Brain pericyte (primary cell): ENCODE measurements at regions not wholly inside any gene's neighbourhood (a gene's known extent, or its start where the extent isn't known, plus 50 kb on each side); places are given as distances from the start of the nearest gene placed in this dataset.

Experiments used
- DNase-seq: peaks from one replicate; pipeline ENCODE4 v3.0.0-alpha.2; 2012; ENCODE audit warnings: low read depth, low spot score

DNA sequence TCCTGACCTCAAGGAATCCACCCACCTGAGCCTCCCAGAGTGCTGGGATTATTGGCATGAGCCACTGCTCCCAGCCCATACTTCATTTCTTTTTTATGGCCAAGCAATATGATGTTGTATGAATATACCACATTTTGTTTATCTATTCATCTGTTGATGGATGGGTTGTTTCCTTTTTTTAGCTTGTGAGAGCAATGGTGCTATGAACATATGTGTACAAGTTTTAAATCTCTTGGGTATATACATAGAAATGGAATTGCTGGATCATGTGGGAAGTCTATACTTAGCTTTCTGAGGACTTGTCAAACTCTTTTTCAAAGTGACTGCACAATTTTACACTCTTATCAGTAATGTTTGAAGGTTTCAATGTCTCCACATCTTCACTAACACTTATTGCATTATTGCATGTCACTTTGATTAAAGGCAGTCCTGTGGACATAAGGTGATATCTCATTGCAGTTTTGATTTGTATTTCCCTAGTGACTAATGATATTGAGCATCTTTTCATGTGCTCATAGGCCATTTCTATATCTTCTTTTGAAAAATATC, 167.1 kb upstream of the SPHKAP start:
- no peak for DNase-seq

- no peak for DNase-seq
Observed at GRCh38 chr2:228344531-228344930, 163.0 kb upstream of the SPHKAP start.

DNA sequence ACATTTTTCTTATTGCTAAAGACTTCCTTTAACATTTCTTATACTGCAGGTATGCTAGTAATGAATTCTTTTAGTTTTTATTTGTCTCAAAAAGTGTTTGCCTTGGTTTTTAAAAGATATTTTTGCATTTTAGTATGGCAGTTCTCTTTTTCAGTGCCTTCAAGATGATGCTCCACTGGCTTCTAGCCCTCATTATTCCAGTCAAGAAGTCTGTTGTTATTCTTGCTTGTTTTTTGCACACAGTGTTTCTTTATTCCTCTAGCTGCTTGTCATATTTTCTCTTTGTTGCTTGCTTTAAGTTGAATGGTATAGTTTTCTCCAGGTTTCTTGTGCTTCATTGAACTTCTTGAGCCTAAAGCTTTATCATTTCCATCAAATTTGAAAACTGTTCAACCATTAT, 158.0 kb upstream of the SPHKAP start:
- no peak for DNase-seq

DNA sequence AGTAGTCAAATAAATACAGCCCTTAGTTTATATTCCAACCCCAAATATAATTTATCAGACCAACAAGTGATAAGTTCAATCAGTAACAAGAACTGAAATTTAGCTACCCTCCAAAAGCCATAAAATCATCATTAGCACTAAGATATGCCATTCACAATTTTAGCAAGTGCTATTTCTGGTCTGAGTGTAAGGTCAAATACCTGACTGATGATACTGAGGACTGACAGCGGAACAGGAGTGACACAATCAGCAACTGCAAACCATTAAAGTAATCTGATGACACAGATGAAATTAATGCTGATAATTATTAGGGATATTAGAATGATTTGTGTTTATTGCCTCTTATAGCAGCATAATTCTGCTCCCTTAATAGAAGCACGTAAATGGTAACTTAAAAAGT, 152.7 kb upstream of the SPHKAP start:
- no peak for DNase-seq

- no peak for DNase-seq
Observed at GRCh38 chr2:228329282-228329681, 147.8 kb upstream of the SPHKAP start.

DNA sequence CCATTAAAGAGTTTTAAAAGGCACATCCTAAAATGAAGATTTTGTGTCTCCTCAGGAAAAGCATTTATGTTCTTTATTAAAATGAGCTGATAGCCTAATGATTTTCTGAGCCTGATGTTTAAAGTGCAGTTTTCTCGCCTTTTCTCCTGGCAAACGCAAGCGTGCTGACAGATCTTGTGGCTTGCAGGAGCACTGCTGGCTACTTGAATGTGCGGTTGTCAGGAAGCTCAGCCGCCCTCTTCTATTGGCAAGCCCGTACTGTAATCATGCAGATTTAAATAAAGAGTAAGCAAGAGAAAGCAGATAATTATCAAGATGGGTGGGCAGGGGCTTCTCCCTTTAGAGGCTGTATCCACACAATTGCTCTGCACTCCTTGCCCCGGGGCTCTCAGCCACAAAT, 139.5 kb upstream of the SPHKAP start:
- DNase-seq = no peak

DNA sequence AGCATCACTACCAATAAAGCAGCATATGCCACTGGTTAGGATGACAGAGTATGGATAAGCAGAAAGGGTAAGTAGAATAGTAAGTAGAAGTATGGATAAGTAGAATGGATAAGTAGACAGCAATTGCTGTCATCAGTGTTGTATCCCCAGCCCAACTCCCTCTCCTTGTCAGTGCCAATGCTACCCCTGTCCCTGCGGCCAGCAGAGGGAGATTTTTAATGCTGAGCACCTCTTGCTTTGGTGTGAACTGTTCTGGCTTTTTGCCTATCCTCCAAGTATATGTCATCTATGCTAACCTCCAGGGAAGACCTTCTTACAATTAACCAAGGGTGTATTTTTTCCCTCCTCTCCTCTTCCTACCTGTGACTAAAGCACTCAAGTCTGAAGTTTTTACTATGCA, 136.7 kb upstream of the SPHKAP start:
- no peak for DNase-seq

DNA sequence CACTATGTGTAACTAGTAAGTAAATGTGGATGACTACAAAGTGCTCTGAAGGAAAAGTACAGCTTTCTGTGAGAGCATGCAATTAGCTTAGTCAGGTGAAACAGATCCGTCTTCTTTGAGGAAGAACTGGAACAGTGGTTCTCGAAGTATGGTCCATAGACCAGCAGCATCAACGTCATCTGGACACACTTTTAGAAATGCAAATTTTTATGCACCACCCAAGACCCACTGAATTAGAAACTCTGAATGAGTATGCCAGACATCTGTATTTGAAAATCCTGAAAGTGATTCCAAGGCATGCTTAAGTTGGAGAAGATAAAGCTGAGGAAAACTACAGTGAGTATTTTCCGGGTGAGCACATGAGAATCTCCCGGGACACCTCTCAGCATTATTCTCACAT, 130.7 kb upstream of the SPHKAP start:
- DNase-seq = no peak

GRCh38 chr2:228303960-228304359, 122.5 kb upstream of the SPHKAP start:
- DNase-seq = no peak

GRCh38 chr2:228283491-228284171, 102.1 kb upstream of the SPHKAP start:
- DNase-seq = no peak

- no peak for DNase-seq
Observed at GRCh38 chr2:228282376-228282775, 100.9 kb upstream of the SPHKAP start.

GRCh38 chr2:228273159-228273558, 91.7 kb upstream of the SPHKAP start:
- no peak for DNase-seq

DNA sequence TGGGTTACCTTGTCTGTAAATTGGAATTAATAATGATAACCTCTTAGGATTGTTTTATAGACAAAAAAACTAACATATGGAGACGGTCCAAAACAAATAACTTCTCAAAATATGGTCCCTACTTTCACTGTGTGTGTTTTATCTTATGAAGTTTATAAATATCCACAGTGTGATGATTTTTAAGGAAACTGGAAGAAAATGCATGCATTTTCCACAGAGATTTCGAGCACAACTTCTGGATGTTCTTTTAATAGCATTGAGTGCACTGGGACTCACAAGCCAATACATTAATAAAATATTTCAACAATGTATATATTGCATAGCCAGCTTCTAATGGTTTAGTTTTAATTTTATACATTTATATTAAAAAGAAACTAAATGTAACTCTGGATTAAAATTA, 87.9 kb upstream of the SPHKAP start:
- DNase-seq = no peak

DNA sequence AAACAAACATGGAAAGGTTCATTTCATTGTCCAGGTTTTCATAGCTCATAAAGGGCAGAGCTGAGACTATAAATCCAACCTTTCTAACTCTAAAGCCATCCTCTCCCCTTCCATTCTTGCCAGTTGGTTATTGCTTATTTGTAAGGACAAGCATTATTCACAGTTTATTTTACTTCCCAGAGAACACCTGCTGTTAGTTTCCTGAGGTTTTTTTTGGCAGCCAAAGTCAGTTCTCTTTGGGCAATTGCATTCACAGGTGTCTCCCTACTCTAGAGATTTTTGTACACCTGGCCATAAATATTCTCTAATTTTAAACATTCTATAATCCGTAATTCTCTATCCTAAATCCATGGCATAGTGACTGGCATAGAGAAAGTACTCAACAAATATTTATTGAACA, 87.3 kb upstream of the SPHKAP start:
- DNase-seq = no peak

- DNase-seq = no peak
Observed at GRCh38 chr2:228268301-228268700, 86.8 kb upstream of the SPHKAP start.

DNA sequence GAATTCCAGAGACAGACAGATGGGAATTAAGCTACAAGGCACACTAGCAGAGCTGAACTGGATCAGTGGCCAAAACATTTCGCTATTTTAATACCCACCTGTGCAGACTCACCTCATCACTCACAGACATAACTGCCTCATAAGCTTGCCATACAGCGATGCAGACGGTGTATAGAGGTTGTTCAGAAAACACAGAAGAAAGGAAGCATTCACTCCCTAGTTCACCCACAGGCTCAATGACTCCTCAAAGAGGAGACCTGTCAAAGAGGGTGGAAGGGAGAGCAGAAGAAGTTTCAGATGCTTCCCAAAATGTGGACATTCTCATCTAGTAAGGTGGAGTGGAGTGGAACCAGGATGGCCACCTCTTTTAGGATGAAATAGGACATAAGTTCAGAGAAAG, 81.7 kb upstream of the SPHKAP start:
- no peak for DNase-seq

DNA sequence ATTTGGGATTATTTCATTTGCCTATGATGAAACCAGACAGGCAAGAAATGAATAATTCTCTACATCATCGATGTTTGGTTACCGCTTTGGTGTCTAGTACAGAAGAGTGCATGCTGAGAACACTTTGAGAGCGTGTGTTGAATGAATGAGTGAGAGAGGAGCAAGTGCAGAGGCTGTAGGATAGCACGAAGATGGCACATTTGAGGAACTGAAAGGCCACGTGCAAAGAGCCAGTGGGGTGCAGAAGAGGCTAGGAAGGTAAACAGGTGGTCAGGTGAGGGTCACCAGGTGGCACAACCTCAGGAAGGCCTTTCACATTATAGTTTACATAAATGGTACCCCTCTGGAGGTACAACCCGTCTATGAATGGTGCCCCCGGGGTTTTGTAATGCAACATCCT, 80.1 kb upstream of the SPHKAP start:
- DNase-seq = no peak

- no peak for DNase-seq
Observed at GRCh38 chr2:228257379-228257778, 75.9 kb upstream of the SPHKAP start.

DNA sequence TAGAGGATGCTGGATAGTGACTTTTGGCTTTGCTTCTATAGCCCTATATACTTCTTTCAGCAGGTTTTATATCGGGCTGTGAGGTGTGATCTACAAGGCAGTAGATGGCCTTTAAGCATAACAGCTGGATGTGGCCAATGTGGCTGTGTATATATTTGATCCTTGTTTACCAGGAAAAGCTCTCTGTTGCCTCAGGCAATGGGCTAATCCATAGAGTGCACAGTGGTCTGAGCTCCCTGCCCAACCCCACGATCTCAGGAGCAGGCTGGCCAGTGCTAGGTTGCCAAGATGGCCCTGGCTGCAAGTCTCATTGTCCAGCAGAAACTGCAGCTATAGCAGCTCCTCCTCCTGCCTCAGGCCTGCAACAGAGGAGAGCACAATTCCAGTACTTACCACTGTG, 72.3 kb upstream of the SPHKAP start:
- DNase-seq = no peak

GRCh38 chr2:228247335-228247734, 65.8 kb upstream of the SPHKAP start:
- no peak for DNase-seq

DNA sequence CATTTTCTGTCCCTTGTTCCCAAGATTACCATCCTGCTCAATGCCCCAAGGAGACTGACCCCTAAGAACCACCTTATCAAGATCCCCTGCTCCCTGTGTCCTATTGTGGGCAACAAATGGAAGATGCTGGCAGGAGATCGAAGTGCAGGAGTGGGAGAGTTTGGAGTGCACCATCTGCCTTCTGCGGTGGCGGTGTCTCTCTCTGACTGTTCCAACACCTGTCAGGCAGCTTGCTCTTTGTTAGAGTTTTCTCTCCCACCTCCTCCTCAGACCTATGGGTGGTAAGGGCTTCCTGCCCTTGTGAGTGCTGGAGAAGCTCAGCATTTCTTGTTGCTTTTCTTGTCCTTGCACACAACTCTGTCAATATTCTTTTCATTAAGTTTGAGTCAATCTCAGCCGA, 64.1 kb upstream of the SPHKAP start:
- DNase-seq = no peak

DNA sequence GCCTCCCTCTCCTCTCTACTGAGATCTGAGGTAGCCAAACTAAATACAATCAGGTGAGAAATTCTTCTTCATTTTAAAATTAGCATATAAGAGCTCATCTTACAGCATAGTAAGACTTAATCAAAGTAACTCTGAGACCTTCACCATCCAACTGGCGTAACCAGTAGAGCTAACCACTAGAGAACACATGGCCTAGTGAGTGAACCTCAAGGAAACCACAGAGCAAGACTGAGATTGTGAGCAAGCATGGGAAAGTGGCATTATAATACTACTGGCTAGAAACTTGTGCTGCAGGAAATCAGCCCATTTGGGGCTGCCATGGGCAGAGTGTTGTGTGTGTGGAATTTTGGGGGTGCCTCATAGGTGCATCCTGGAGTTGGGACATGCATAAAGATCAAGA, 61.1 kb upstream of the SPHKAP start:
- no peak for DNase-seq

DNA sequence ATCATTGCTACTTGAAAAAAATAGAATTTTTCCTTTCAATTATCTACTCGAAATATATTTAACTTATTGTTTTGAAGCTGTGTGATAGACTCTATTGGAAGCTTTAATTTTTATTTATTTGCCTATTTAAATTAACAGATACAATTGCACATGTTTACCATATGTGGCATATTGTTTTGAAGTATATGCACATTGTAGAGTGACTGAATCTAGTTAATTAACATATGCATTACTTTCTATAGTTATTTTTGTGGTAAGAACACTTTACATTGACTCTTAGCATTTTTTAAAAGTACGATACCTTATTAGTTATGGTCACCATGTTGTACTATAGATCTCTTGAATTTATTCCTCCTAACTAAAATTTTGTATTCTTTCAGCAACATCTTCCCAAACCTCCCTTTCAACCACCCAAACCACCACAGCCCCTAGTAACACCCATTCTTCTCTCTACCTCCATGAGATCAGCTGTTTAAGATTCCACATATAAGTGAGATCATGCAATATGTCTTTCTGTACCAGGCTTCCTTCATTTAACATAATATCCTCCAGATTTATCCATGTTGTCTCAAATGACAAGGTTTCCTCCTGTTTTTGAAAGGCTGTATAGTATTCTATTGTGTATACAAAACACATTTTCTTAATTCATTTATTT, 58.5 kb upstream of the SPHKAP start:
- no peak for DNase-seq
